HG03460 (cell line): ENCODE measurements at regions not wholly inside any gene's neighbourhood (a gene's known extent, or its start where the extent isn't known, plus 50 kb on each side); places are given as distances from the start of the nearest gene placed in this dataset.

ENCODE experiments used
- ATAC-seq: cut with Tn5 transposase; IDR thresholded peaks from one replicate; pipeline ENCODE4 v1.9.1; 2021; ENCODE audit not compliant: unreplicated experiment

GRCh38 chr9:82570226-82570625 lies 492.7 kb downstream of the RASEF start:
- ATAC-seq: no peak

DNA sequence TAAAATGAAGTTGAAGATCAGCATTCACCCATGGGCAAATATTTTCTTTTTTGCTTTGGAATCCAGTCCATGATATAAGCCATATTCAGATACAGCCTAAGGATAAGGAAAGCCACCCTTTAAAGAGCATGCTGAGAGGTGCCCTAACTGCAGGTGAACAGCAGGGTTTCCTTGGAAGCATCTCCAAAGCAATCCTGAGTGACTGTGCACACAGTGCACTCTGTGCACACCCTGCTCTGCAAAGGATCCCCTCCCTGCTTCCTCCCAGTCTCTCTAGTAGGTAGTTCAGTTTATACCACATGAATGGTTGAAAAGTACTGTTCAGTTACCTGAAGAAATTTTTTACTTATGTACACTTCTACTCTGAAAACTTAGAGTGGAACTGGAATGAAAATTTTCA lies 491.4 kb downstream of the RASEF start:
- ATAC-seq: no peak

- ATAC-seq: no peak
These were observed 490.8 kb downstream of the RASEF start for GRCh38 chr9:82572146-82572545.

- no peak for ATAC-seq
These were observed 488.0 kb downstream of the RASEF start for GRCh38 chr9:82574911-82575310.

GRCh38 chr9:82580921-82581320 lies 482.0 kb downstream of the RASEF start:
- no peak for ATAC-seq

- ATAC-seq: no peak
These were observed 481.4 kb downstream of the RASEF start for GRCh38 chr9:82581516-82581915.

GRCh38 chr9:82581935-82582334 lies 481.0 kb downstream of the RASEF start:
- no peak for ATAC-seq

- ATAC-seq: no peak
These were observed 480.2 kb downstream of the RASEF start for GRCh38 chr9:82582693-82583092.

- no peak for ATAC-seq
These were observed 479.4 kb downstream of the RASEF start for GRCh38 chr9:82583524-82583923.

- no peak for ATAC-seq
These were observed 478.5 kb downstream of the RASEF start for GRCh38 chr9:82584349-82584863.

DNA sequence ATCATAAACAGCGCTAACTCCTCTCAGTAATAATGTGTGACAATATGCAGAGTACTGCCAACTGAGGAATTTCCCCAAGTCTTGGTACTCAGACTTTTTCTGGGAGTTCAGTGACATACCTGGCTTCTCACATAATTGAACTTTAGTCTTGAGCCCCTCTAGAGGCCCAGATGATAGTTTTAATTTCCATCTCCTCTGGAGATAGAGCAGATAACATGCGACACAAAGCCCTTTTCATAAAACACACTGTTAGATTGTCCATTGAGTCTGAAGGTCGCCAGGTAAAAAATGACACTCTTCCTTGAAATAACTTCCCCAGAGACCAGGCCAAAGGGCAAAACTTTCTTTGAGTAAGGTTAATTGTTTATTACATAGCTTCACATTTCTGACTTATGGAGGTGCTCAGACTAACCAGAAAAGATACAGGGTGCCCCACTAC lies 476.0 kb downstream of the RASEF start:
- ATAC-seq: no peak

GRCh38 chr9:82588301-82589180 lies 474.4 kb downstream of the RASEF start:
- ATAC-seq: no peak

GRCh38 chr9:82590845-82591244 lies 472.1 kb downstream of the RASEF start:
- ATAC-seq: no peak

- no peak for ATAC-seq
These were observed 469.4 kb downstream of the RASEF start for GRCh38 chr9:82593501-82593900.

DNA sequence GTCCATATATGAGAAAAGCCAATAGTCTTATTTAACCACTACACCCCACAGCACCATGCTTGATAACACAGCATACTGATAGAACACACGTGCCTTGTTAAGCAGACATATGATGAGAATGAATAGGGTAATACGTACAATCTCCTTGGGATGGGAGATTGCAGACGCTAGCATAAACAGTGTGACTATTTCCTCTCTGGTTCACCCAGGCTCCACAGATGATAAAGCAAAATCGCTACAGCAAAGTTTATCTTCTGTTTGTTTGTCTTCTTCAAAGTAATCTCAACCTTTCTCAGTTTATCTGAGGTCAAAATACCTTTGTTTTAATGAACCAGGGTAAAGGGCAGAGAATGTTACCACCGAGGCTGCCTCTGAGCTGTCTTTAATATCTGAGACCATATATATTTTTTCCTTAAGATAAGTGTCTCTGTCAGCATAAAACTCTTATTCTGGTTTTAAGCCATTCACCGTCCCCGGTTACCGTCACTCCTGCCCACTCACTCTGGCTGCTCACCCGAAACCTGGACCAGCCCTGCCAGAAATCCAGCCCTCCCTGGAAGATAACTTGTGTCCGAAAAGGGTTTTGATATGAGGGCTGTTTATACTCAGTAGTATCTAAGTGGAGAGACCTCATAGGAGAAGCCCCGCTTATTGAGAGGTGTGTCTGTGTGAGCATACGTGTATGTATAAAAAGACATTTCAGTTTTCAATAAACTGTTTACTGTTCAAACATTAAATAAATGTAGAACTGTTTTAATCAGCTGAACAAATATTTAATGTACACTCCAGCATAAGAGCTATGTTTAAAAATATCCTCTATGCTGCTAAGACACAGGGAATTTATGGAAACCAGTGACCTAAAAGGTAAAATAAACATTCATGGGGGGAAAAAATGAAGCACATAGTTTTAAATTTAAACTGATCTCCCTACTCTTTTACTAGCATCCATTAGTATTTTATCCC lies 465.4 kb downstream of the RASEF start:
- no peak for ATAC-seq

GRCh38 chr9:82598241-82599039 lies 464.5 kb downstream of the RASEF start:
- ATAC-seq: no peak

GRCh38 chr9:82599336-82599949 lies 463.5 kb downstream of the RASEF start:
- no peak for ATAC-seq

DNA sequence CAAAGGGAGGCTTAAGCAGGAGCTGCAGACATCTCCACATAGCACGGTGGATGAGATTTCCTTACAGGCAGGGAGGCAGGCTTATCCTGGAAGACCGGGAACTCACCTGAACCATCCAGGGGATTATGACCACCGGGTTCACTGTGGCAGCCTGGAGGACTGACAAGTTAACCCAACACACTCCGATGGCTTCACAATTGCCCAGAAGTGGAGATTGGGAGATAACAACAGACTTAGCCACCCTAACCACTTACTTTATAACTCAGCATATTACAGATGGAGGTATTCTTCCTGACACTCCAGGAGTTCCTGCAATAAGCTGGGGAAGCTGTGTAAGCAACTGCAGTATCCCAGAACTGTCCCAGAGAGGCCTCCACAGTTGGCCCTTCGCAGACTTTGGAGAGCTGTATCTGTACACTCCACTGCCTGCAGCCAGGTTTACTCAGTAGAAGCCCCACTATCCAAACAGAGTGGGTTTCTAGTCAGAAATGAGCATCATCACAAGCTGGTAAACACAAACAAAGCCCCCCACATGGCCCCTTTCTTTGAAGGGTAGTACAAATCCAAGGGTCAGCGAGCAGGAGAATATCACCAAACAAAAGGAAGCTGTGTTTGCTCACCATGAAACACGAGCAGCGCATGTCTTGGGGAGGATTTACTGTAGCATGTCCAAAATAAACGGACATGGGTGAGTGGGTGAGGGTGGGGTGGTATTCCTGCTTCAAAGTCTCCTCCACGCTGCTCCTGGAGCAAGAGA lies 462.2 kb downstream of the RASEF start:
- no peak for ATAC-seq

GRCh38 chr9:82601293-82601771 lies 461.6 kb downstream of the RASEF start:
- no peak for ATAC-seq
